Upper lobe of right lung (tissue), 1 donor: ENCODE measurements at regions not wholly inside any gene's neighbourhood (a gene's known extent, or its start where the extent isn't known, plus 50 kb on each side); places are given as distances from the start of the nearest gene placed in this dataset.
"Not testable (repeated sequence)": the region's sequence is repeated elsewhere in the genome, so short reads cannot be mapped to it uniquely, and the experiment has no call there.

Experiments used
- ATAC-seq: fragments of 200-7000 bp; cut with Tn5 transposase; one replicate; pipeline ENCODE4 v1.9.1; 2020; ENCODE audit warnings: mild to moderate bottlenecking, moderate library complexity
- DNase-seq: peaks from one replicate; pipeline ENCODE4 v3.0.0-alpha.2; 2020
- H3K27ac ChIP-seq: fragments of 200-600 bp; one replicate; pipeline ENCODE4 v1.8.0; 2022
- H3K27me3 ChIP-seq: fragments of 200-600 bp; one replicate; pipeline ENCODE4 v1.8.0; 2022; ENCODE audit warnings: mild to moderate bottlenecking
- H3K36me3 ChIP-seq: fragments of 200-600 bp; one replicate; pipeline ENCODE4 v1.8.0; 2022
- H3K4me1 ChIP-seq: fragments of 200-600 bp; one replicate; pipeline ENCODE4 v1.8.0; 2022
- H3K4me3 ChIP-seq: fragments of 200-600 bp; one replicate; pipeline ENCODE4 v1.8.0; 2022; ENCODE audit warnings: mild to moderate bottlenecking
- H3K9me3 ChIP-seq: fragments of 200-600 bp; one replicate; pipeline ENCODE4 v1.8.0; 2022
- intact Hi-C: fragments of 100-400 bp; cut with DNase I; formaldehyde crosslinking; loops from one replicate; pipeline ENCODE4 v1.11.0; 2022
- TF ChIP-seq, protein P1 (sequence below): fragments of 200-600 bp; IDR thresholded peaks from one replicate; pipeline ENCODE4 v1.8.0; 2022; ENCODE audit warnings: antibody characterized with exemption
- donor health status: DM: no; HTN: yes; CAD: no; lungs with severe emphysema.

DNA sequence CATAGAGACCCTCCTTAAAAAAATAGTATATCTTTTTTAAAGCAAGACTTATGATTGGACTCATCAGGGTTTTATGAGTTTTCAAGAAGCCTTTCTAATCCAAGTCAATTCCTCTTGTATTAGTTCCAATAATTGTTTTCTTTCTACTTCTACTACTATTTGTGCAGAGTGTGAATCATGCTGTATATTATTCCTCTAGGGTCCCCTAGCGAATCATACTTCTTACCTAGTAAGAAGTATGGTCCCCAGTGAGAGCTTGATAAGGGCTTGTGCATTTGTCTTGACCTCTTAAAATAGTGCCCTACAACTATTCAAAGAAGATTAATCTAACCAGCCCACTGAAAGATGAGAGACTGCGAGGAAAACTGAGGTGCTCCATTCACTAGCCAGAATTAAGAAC lies 715.7 kb upstream of the ZP4 start:
- no peaks in the 10 kb centered on the region for H3K9me3 ChIP-seq
- DNase-seq (no peak), ATAC-seq (no peak)
- intact Hi-C loops, result no loop called here
- no peaks in the 10 kb centered on the region for H3K36me3 ChIP-seq
- TF ChIP-seq, protein P1, sequence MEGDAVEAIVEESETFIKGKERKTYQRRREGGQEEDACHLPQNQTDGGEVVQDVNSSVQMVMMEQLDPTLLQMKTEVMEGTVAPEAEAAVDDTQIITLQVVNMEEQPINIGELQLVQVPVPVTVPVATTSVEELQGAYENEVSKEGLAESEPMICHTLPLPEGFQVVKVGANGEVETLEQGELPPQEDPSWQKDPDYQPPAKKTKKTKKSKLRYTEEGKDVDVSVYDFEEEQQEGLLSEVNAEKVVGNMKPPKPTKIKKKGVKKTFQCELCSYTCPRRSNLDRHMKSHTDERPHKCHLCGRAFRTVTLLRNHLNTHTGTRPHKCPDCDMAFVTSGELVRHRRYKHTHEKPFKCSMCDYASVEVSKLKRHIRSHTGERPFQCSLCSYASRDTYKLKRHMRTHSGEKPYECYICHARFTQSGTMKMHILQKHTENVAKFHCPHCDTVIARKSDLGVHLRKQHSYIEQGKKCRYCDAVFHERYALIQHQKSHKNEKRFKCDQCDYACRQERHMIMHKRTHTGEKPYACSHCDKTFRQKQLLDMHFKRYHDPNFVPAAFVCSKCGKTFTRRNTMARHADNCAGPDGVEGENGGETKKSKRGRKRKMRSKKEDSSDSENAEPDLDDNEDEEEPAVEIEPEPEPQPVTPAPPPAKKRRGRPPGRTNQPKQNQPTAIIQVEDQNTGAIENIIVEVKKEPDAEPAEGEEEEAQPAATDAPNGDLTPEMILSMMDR, result no peak
- H3K4me1 ChIP-seq, result no peaks in the 10 kb centered on the region
- no peak overlapping the region for H3K4me3 ChIP-seq
- H3K27ac ChIP-seq, result no peak overlapping the region
- no peaks in the 10 kb centered on the region for H3K27me3 ChIP-seq

GRCh38 chr1:238604357-238604756 lies 713.6 kb upstream of the ZP4 start:
- no peaks in the 10 kb centered on the region for H3K36me3 ChIP-seq
- ATAC-seq (no peak), DNase-seq (no peak)
- H3K4me1 ChIP-seq, result no peaks in the 10 kb centered on the region
- H3K27ac ChIP-seq, result no peak overlapping the region
- no peaks in the 10 kb centered on the region for H3K9me3 ChIP-seq
- intact Hi-C loops, result no loop called here
- TF ChIP-seq, protein P1, result no peak
- H3K27me3 ChIP-seq, result no peaks in the 10 kb centered on the region
- H3K4me3 ChIP-seq, result no peak overlapping the region

GRCh38 chr1:238601604-238602003 lies 710.9 kb upstream of the ZP4 start:
- H3K27ac ChIP-seq, H3K9me3 ChIP-seq, ATAC-seq, H3K36me3 ChIP-seq, H3K4me3 ChIP-seq, H3K27me3 ChIP-seq, H3K4me1 ChIP-seq, DNase-seq, intact Hi-C loops: not testable (repeated sequence)

GRCh38 chr1:238596703-238597102 lies 706.0 kb upstream of the ZP4 start:
- Histone ChIP-seq H3K4me1 (no peaks in the 10 kb centered on the region), H3K9me3 (no peaks in the 10 kb centered on the region), H3K36me3 (no peaks in the 10 kb centered on the region), H3K27ac (no peak overlapping the region), H3K4me3 (no peak overlapping the region), H3K27me3 (no peaks in the 10 kb centered on the region)
- DNase-seq (no peak), ATAC-seq (no peak)
- intact Hi-C loops, result no loop called here
- TF ChIP-seq, protein P1, result no peak

- TF ChIP-seq, protein P1, result no peak
- H3K4me1 ChIP-seq, result no peaks in the 10 kb centered on the region
- intact Hi-C loops, result no loop called here
- H3K36me3 ChIP-seq, result no peaks in the 10 kb centered on the region
- H3K9me3 ChIP-seq, result no peaks in the 10 kb centered on the region
- H3K4me3 ChIP-seq, result no peak overlapping the region
- no peak overlapping the region for H3K27ac ChIP-seq
- ATAC-seq (no peak), DNase-seq (no peak)
- no peaks in the 10 kb centered on the region for H3K27me3 ChIP-seq
Observed at GRCh38 chr1:238592621-238593020, 701.9 kb upstream of the ZP4 start.

- intact Hi-C loops, result no loop called here
- no peak for ATAC-seq
- no peaks in the 10 kb centered on the region for H3K4me1 ChIP-seq
- H3K4me3 ChIP-seq, result no peak overlapping the region
- TF ChIP-seq, protein P1, result no peak
- H3K27ac ChIP-seq, result no peak overlapping the region
- no peaks in the 10 kb centered on the region for H3K36me3 ChIP-seq
- no peak for DNase-seq
- H3K9me3 ChIP-seq, result no peaks in the 10 kb centered on the region
- H3K27me3 ChIP-seq, result no peaks in the 10 kb centered on the region
Observed at GRCh38 chr1:238589843-238590435, 699.2 kb upstream of the ZP4 start.
